ENCODE measurements at regions not wholly inside any gene's neighbourhood (a gene's known extent, or its start where the extent isn't known, plus 50 kb on each side); places are given as distances from the start of the nearest gene placed in this dataset.

GRCh38 chrX:139287155-139287924, 243.2 kb upstream of the F9 start:
- DNase-seq, result no peak

- no peak for DNase-seq
Measured at GRCh38 chrX:139286342-139286741, 244.2 kb upstream of the F9 start.

GRCh38 chrX:139267851-139268250, 262.7 kb upstream of the F9 start:
- no peak for DNase-seq

GRCh38 chrX:139246295-139246694, 284.2 kb upstream of the F9 start:
- DNase-seq, result no peak

GRCh38 chrX:139237141-139237540, 293.4 kb upstream of the F9 start:
- no peak for DNase-seq

GRCh38 chrX:139234898-139235297, 295.6 kb upstream of the F9 start:
- DNase-seq, result no peak

- no peak for DNase-seq
Measured at GRCh38 chrX:139224953-139225665, 305.4 kb upstream of the F9 start.

GRCh38 chrX:139222511-139223200, 307.9 kb upstream of the F9 start:
- DNase-seq, result no peak

- DNase-seq, result no peak
Measured at GRCh38 chrX:139213241-139213709, 317.3 kb upstream of the F9 start.

GRCh38 chrX:139211568-139212182, 318.9 kb upstream of the F9 start:
- no peak for DNase-seq

GRCh38 chrX:139209342-139209741, 321.2 kb upstream of the F9 start:
- DNase-seq, result no peak

- no peak for DNase-seq
Measured at GRCh38 chrX:139207655-139208054, 322.9 kb upstream of the F9 start.

GRCh38 chrX:139206914-139207313, 323.6 kb upstream of the F9 start:
- no peak for DNase-seq

- DNase-seq, result peak in 1 of 2 donors; percentile 20
Measured at GRCh38 chrX:139204898-139205667, 325.5 kb upstream of the F9 start.

GRCh38 chrX:139204571-139204897, 326.0 kb upstream of the F9 start:
- DNase-seq, result no peak

- DNase-seq, result peak in 1 of 2 donors; percentile 4
Measured at GRCh38 chrX:139203651-139204570, 326.6 kb upstream of the F9 start.

GRCh38 chrX:139202742-139203420, 327.7 kb upstream of the F9 start:
- no peak for DNase-seq

- no peak for DNase-seq
Measured at GRCh38 chrX:139201924-139202323, 328.6 kb upstream of the F9 start.

GRCh38 chrX:139200793-139201192, 329.7 kb upstream of the F9 start:
- no peak for DNase-seq

- no peak for DNase-seq
Measured at GRCh38 chrX:139200346-139200745, 330.2 kb upstream of the F9 start.

- DNase-seq, result no peak
Measured at GRCh38 chrX:139199933-139200332, 330.6 kb upstream of the F9 start.
